OCI-LY7 (cell line): ENCODE measurements at regions not wholly inside any gene's neighbourhood (a gene's known extent, or its start where the extent isn't known, plus 50 kb on each side); places are given as distances from the start of the nearest gene placed in this dataset.
"Not testable (repeated sequence)": the region's sequence is repeated elsewhere in the genome, so short reads cannot be mapped to it uniquely, and the experiment has no call there.

Experiments
- BruUV-seq: library from RNA; stranded (reverse); fragments of 400-500 nt; replicated peaks from 2 replicates; lab custom pipeline; 2021; lab: Mats Ljungman, UMichigan
- CTCF ChIA-PET: fragments of 300-600 bp; sonication (Branson Sonifier 250); formaldehyde crosslinking; loops from one replicate; lab custom pipeline; 2022; ENCODE audit warnings: antibody characterized with exemption; ENCODE audit not compliant: unreplicated experiment; lab: Charles Lee
- POLR2A ChIA-PET: fragments of 300-600 bp; sonication (Branson Sonifier 250); formaldehyde crosslinking; loops from one replicate; lab custom pipeline; 2022; ENCODE audit warnings: antibody characterized with exemption; lab: Charles Lee
- DNase-seq: peaks from one replicate; pipeline ENCODE4 v3.0.0-alpha.2; 2015; ENCODE audit warnings: low spot score
- H2AFZ ChIP-seq: fragments of 200-600 bp; sonication (generic), shearing (Covaris generic); 2 replicates; pipeline ENCODE4 v1.6.1; 2014; ENCODE audit warnings: mild to moderate bottlenecking, antibody characterized with exemption, low read length, moderate library complexity
- H3K27ac ChIP-seq: fragments of 200-600 bp; sonication (generic); 2 replicates; pipeline ENCODE4 v1.5.1; 2014; ENCODE audit warnings: mixed run types, low read depth, mild to moderate bottlenecking, moderate library complexity, low read length, inconsistent platforms; ENCODE audit not compliant: poor library complexity, severe bottlenecking
- H3K36me3 ChIP-seq: fragments of 200-600 bp; sonication (generic); 2 replicates; pipeline ENCODE4 v1.6.1; 2014; ENCODE audit warnings: mild to moderate bottlenecking, antibody characterized with exemption, low read length, moderate library complexity, mixed read lengths; ENCODE audit not compliant: insufficient read depth
- H3K4me1 ChIP-seq: fragments of 200-600 bp; sonication (generic); 2 replicates; pipeline ENCODE4 v1.5.1; 2014; ENCODE audit warnings: mild to moderate bottlenecking, low read length; ENCODE audit not compliant: insufficient read depth, poor library complexity, severe bottlenecking
- H3K4me2 ChIP-seq: fragments of 200-600 bp; sonication (generic); 2 replicates; pipeline ENCODE4 v1.6.1; 2014; ENCODE audit warnings: mild to moderate bottlenecking, low read length
- H3K4me3 ChIP-seq: fragments of 200-600 bp; sonication (generic); 2 replicates; pipeline ENCODE4 v1.5.1; 2014; ENCODE audit warnings: mild to moderate bottlenecking, low read depth, low read length; ENCODE audit not compliant: poor library complexity, severe bottlenecking
- H3K79me2 ChIP-seq: fragments of 200-600 bp; sonication (generic); 2 replicates; pipeline ENCODE4 v1.6.1; 2016; ENCODE audit warnings: low read depth, mild to moderate bottlenecking, low read length, moderate library complexity, mixed read lengths; ENCODE audit not compliant: insufficient read depth
- H3K9me2 ChIP-seq: fragments of 200-600 bp; sonication (generic); 2 replicates; pipeline ENCODE4 v1.6.1; 2016; ENCODE audit warnings: mild to moderate bottlenecking, low read length, mixed read lengths; ENCODE audit not compliant: insufficient read depth
- H3K9me3 ChIP-seq: fragments of 200-600 bp; sonication (generic); 2 replicates; pipeline ENCODE4 v1.6.1; 2014; ENCODE audit warnings: mild to moderate bottlenecking, mixed run types, low read length, mixed read lengths
- H4K20me1 ChIP-seq: fragments of 200-600 bp; sonication (generic); 2 replicates; pipeline ENCODE4 v1.6.1; 2014; ENCODE audit warnings: mild to moderate bottlenecking, antibody characterized with exemption, low read length, moderate library complexity, mixed read lengths; ENCODE audit not compliant: insufficient read depth
- EZH2phosphoT487 ChIP-seq: fragments of 200-600 bp; sonication (generic); IDR thresholded peaks from 2 replicates; pipeline ENCODE4 v1.6.1; 2018; ENCODE audit warnings: low read depth, borderline replicate concordance, mild to moderate bottlenecking, mixed run types, antibody characterized with exemption, low read length, moderate library complexity, mixed read lengths
- intact Hi-C: fragments of 100-400 bp; cut with micrococcal nuclease; formaldehyde crosslinking; loops from one replicate; pipeline ENCODE4 v1.10.0; 2022; ENCODE audit not compliant: unreplicated experiment
- TF ChIP-seq, protein P1 (sequence below): fragments of 200-600 bp; sonication (generic); conservative IDR thresholded peaks from 2 replicates; pipeline ENCODE4 v1.5.1; 2014; ENCODE audit warnings: mild to moderate bottlenecking, antibody characterized with exemption, low read length, moderate library complexity, mixed read lengths

- Histone ChIP-seq H3K9me2 (no peaks in the 10 kb centered on the region), H3K27ac (no peak overlapping the region), H4K20me1 (no peaks in the 10 kb centered on the region), H2AFZ (no peak overlapping the region), H3K4me1 (no peaks in the 10 kb centered on the region), H3K4me2 (no peak overlapping the region), H3K4me3 (no peak overlapping the region), H3K9me3 (no peaks in the 10 kb centered on the region), H3K79me2 (no peaks in the 10 kb centered on the region), H3K36me3 (no peaks in the 10 kb centered on the region)
- TF ChIP-seq, protein P1, sequence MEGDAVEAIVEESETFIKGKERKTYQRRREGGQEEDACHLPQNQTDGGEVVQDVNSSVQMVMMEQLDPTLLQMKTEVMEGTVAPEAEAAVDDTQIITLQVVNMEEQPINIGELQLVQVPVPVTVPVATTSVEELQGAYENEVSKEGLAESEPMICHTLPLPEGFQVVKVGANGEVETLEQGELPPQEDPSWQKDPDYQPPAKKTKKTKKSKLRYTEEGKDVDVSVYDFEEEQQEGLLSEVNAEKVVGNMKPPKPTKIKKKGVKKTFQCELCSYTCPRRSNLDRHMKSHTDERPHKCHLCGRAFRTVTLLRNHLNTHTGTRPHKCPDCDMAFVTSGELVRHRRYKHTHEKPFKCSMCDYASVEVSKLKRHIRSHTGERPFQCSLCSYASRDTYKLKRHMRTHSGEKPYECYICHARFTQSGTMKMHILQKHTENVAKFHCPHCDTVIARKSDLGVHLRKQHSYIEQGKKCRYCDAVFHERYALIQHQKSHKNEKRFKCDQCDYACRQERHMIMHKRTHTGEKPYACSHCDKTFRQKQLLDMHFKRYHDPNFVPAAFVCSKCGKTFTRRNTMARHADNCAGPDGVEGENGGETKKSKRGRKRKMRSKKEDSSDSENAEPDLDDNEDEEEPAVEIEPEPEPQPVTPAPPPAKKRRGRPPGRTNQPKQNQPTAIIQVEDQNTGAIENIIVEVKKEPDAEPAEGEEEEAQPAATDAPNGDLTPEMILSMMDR, result no peak
- no peak for TF ChIP-seq EZH2phosphoT487
- no peak for DNase-seq
- POLR2A ChIA-PET, result interaction anchor here (0.8 to 1.0 kb wide), 3 partner anchors 25 to 787 kb away, joined by 3 to 6 read pairs (median 3); no protein-coding TSS in a partner anchor
- no TSS peak for BruUV-seq
- CTCF ChIA-PET, result no interaction called here
- intact Hi-C loops, result no loop called here
Observed at GRCh38 chr3:74387111-74387735, 227.2 kb downstream of the CNTN3 start.

GRCh38 chr3:74384159-74384558, 230.3 kb downstream of the CNTN3 start:
- no peak overlapping the region for H2AFZ ChIP-seq
- H3K4me1 ChIP-seq, result no peaks in the 10 kb centered on the region
- H3K4me3 ChIP-seq, result no peak overlapping the region
- H3K27ac ChIP-seq, result no peak overlapping the region
- no peaks in the 10 kb centered on the region for H3K36me3 ChIP-seq
- ChIA-PET CTCF (no interaction called here), POLR2A (no interaction called here)
- no peaks in the 10 kb centered on the region for H3K9me3 ChIP-seq
- H3K9me2 ChIP-seq, result no peaks in the 10 kb centered on the region
- TF ChIP-seq EZH2phosphoT487, result no peak
- TF ChIP-seq, protein P1, result no peak
- no peak for DNase-seq
- intact Hi-C loops, result no loop called here
- BruUV-seq, result no TSS peak
- no peaks in the 10 kb centered on the region for H3K79me2 ChIP-seq
- no peaks in the 10 kb centered on the region for H4K20me1 ChIP-seq
- H3K4me2 ChIP-seq, result no peak overlapping the region

- Histone ChIP-seq H3K4me2 (no peak overlapping the region), H3K27ac (no peak overlapping the region), H3K36me3 (no peaks in the 10 kb centered on the region), H3K9me2 (no peaks in the 10 kb centered on the region), H3K9me3 (no peaks in the 10 kb centered on the region), H3K79me2 (no peaks in the 10 kb centered on the region), H2AFZ (no peak overlapping the region), H3K4me1 (no peaks in the 10 kb centered on the region), H4K20me1 (no peaks in the 10 kb centered on the region), H3K4me3 (no peak overlapping the region)
- no peak for DNase-seq
- TF ChIP-seq, protein P1, result no peak
- no peak for TF ChIP-seq EZH2phosphoT487
- POLR2A ChIA-PET, result interaction anchor here (0.7 to 0.9 kb wide), 3 partner anchors 45 to 1429 kb away, joined by 3 read pairs; no protein-coding TSS in a partner anchor
- intact Hi-C loops, result no loop called here
- CTCF ChIA-PET, result no interaction called here
- BruUV-seq, result no TSS peak
Observed at GRCh38 chr3:74377669-74378068, 236.8 kb downstream of the CNTN3 start.

DNA sequence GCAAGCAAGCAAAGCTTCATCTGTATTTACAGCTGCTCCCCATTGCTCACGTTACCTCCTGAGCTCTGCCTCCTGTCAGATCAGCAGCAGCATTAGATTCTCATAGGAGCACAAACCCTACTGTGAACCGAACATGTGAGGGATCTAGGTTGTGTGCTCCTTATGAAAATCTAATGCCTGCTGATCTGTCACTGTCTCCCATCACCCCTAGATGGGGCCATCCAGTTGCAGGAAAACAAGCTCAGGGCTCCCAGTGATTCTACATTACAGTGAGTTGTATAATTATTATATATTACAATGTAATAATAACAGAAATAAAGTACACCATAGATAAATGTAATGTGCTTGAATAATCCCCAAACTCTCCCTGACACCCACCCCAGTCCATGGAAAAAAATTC, 238.1 kb downstream of the CNTN3 start:
- CTCF ChIA-PET, H4K20me1 ChIP-seq, H3K4me1 ChIP-seq, H3K4me2 ChIP-seq, H3K4me3 ChIP-seq, H3K36me3 ChIP-seq, H3K27ac ChIP-seq, H3K9me2 ChIP-seq, H3K9me3 ChIP-seq, BruUV-seq, H2AFZ ChIP-seq, intact Hi-C loops, DNase-seq, POLR2A ChIA-PET, H3K79me2 ChIP-seq: not testable (repeated sequence)
